H54 (cell line): ENCODE measurements at regions not wholly inside any gene's neighbourhood (a gene's known extent, or its start where the extent isn't known, plus 50 kb on each side); places are given as distances from the start of the nearest gene placed in this dataset.

Source experiments
- DNase-seq: peaks from one replicate; pipeline ENCODE4 v3.0.0; 2011; ENCODE audit warnings: low spot score, mixed read lengths; ENCODE audit not compliant: insufficient read length
- FAIRE-seq: peaks from 3 replicates; lab custom pipeline; 2011; peaks lifted over from hg19 to GRCh38; lab: Jason Lieb, UNC
- POLR2A ChIP-seq: IDR thresholded peaks from 2 replicates; pipeline ENCODE4 v1.6.1; 2011; ENCODE audit warnings: low read depth, mild to moderate bottlenecking, low read length

DNA sequence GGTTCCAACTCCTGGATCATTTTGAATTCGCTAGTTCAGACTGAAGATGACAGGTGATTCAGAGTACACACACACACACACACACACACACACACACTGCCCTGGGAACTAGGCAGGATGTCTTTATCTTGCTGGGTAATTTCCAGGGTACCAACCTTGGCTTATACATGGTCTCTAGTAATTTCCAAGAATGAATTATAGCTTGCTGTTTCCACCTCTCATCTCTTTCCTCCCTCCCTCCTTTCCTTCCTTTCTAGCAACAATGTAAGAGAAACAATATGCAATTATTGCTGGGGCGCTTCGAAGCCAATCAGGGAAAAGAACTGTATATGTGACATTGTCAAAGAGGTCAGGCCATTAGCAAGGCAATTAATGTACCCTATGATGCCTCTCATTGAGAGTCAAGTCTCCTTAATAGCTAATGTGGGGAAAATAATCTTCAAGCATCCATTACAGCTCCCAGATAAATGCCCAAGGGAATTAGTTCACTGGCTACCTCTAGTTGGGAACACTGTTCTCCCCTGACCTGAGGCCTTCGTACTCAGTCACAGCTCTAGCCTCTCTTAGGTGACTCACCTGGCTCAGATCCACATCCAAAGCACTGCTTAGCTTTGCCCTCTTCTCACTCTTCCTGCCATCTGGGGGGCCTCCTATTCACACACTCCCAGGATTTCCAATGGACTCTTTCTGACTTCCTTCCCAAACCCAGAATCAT, 311.5 kb downstream of the PPP1R2C start:
- DNase-seq (no peak), FAIRE-seq (no peak)
- no peak for TF ChIP-seq POLR2A

DNA sequence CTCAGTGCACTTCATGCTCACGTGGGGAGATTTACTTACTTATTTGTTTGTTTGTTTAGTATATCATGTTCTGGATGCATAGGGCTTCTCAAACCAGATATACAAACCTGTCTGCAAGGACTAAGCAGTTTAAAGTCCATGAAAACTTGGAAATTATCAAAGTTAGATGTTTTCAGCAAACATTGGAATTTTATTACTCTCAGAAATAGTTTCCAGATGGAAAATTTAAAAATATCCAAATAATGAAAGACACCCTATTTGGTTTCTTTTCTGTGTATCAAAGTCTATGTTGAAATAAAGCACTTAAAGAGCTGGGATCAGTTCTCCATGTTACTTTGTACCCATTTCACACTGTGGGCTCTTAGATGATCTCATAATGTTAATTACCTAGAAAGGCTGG, 312.1 kb downstream of the PPP1R2C start:
- DNase-seq (no peak), FAIRE-seq (no peak)
- TF ChIP-seq POLR2A, result no peak

DNA sequence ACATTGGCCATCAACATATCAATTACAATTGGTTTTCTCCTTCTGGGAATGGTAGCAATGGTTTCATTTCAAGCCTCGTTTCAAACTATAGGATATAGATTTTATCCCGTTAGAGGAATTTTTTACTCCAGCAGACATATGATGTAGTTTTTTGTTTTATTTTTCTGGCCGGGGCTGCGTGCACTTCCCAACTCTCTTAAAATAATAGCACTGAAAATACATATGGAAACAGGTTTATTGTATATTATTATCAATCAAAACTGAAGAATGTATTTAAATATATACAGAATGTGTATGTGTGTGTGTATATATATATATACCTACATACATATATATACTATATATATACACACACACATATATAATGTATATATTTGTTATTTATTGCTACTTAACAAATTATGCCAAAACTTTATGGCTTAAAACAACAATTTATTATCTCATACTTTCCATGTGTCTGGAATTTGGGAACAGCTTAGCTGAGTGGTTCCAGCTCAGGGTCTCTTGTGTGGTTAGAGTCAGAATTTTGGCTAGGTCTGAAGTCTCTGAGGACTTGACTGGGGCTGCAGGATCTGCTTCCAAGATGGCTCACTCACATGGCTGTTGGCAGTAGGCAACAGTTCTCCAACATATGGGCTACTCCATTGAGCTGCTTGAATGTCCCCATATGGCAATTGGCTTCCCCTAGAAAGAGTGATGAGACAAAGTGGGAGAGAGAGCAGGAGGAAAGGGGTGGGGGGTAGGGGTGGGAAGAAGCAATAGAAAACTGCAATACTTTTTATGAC, 314.1 kb downstream of the PPP1R2C start:
- no peak for TF ChIP-seq POLR2A
- no peak for DNase-seq
- no peak for FAIRE-seq

DNA sequence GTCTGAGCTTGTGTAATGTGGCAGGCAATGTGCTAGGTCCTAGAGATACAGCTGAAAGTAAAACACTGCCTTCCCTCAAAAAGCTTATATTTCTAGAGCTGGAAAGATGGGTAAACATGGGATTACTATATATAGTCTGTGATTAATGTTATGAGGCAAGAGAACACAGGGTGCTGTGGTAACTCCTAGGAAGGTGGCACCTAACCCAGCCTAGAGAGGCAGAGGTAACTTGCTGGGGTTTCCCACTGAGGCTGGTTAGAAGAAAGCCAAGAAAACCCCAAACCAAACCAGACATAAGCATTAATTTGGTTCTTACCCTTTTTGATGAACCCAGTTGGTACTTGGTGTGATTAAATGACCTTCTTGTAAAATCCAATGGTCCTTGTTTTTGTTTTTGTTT, 315.0 kb downstream of the PPP1R2C start:
- no peak for TF ChIP-seq POLR2A
- DNase-seq (no peak), FAIRE-seq (no peak)

DNA sequence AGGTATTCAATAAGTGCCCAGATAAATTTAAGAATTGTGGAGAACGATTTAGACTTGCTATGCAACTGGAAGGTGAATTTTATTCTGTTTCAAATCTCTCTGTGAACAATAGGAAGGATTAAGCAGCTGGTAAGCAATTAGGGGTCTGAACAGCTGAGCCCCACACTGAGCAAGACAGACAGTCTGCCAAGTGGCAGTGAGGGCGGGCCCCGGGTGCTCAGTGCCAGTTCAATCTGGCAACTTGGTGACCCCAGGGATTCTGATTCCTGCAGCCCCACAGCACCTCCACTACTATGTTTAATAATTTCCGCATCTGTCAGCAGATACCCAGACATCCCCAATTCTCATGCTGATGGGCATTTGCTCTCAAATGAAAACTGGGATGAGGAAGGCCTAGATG, 317.3 kb downstream of the PPP1R2C start:
- no peak for TF ChIP-seq POLR2A
- DNase-seq, result no peak
- no peak for FAIRE-seq

DNA sequence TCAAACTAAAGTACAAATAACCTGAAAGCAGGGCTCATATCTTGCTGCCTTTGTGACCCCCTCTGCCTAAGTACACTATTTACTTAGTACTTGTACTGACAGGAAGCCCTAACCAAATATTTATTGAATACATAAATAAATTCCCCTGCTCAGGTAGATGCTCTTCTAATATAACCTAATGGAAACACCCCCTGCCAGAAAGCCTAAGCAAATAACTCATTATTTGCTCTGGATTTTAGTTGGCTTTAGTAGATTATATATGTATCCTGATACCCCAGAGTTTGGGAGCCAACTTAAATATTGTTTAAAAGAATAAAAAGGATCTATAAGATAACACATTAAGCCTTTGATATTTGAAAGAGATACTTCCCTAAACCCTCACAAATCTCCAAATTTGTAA, 318.2 kb downstream of the PPP1R2C start:
- no peak for TF ChIP-seq POLR2A
- FAIRE-seq, result no peak
- no peak for DNase-seq

DNA sequence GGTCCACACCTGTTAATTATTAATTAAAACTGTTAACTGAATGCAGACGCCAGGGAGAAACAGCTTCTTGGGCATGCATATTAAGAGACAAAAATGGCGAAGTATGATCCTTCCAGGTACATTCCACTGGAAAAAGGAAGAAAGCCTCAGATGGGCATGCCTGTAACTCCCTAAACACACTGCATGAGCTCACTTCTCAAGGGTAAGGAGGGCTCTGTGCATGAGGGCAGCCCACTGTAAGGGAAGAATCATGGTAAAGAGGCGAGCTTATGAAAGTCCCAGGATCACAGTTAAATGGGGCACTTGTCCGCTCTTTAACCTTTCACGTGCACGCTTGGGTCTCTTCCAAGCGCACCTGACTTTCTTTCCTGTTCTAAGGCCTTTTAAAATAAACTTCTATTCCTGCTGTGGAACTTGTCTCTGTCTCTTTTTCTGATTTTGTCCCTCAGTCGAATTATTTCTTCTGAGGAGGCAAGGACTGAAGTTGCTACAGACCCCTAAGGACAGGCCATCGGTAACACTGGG, 321.7 kb downstream of the PPP1R2C start:
- no peak for TF ChIP-seq POLR2A
- no peak for FAIRE-seq
- no peak for DNase-seq

DNA sequence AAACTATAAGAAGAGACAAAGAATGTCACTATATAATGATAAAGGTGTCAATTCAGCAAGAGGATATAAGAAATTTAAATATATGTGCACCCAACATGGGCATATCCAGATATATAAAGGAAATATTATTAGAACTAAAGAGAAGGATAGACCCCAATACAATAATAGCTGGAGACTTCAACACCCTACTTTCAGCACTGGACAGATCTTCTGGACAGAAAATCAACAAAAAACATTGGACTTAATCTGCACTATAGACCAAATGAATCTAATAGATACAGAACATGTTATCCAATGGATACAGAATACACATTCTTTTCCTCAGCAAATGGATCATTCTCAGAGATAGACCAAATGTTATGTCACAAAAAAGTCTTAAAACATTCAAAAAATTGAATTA, 327.7 kb downstream of the PPP1R2C start:
- no peak for TF ChIP-seq POLR2A
- FAIRE-seq, result no peak
- no peak for DNase-seq

DNA sequence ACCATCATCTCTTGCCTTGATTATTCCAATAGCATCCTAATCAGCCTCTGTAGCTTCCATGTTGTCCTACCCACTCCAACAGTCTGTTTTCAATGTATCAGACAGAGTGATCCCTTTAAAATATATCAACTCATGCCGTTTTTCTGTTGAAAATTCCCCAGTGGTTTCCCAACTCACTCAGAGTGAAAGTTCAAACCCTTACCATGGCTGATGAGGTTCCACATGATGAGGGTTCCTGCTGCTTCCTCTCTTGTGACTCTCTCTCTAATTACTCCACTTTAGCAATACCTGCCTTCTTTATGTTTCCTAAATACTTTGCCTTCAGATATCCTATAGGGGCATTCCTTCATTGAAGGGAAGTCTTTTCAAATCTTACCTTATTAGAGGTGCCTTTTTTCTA, 334.7 kb downstream of the PPP1R2C start:
- DNase-seq, result no peak

DNA sequence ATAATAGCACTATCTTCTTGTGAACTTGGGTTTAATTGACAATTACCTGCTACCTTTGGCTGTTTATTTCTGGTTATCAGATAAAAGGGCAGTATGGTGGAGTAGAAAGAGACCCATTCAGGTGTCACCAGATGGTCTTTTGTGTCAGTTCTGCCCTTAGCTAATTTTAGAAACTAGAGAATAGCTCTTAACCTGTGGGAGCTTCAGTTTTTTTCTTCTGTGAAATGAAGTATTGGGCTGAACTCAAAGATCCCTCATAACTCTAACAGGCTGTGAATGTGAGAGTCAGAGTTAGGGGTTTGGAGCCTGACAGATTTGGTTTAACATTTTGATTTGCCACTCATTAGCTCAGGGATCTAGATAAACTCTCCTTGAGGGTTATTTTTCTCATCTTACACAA, 335.2 kb downstream of the PPP1R2C start:
- DNase-seq (no peak), FAIRE-seq (no peak)
- TF ChIP-seq POLR2A, result no peak

More for the DNA sequence above, 334.7 kb downstream of the PPP1R2C start:
- TF ChIP-seq POLR2A, result no peak
- no peak for FAIRE-seq

DNA sequence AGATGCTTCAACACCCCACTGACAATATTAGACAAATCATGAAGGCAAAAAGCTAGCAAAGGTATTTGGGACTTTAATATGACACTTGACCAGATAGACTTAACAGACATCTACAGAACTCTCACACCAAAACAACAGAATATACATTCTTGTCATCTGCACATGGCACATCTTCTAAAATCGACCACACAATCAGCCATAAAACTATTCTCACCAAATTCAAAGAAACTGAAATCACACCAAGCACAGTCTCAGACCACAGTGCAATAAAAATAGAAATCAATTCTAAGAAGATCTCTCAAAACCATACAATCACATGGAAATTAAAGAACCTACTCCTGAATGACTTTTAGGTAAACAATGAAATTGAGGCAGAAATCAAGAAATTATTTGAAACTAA, 340.8 kb downstream of the PPP1R2C start:
- DNase-seq, result no peak
- TF ChIP-seq POLR2A, result no peak
- FAIRE-seq, result no peak

DNA sequence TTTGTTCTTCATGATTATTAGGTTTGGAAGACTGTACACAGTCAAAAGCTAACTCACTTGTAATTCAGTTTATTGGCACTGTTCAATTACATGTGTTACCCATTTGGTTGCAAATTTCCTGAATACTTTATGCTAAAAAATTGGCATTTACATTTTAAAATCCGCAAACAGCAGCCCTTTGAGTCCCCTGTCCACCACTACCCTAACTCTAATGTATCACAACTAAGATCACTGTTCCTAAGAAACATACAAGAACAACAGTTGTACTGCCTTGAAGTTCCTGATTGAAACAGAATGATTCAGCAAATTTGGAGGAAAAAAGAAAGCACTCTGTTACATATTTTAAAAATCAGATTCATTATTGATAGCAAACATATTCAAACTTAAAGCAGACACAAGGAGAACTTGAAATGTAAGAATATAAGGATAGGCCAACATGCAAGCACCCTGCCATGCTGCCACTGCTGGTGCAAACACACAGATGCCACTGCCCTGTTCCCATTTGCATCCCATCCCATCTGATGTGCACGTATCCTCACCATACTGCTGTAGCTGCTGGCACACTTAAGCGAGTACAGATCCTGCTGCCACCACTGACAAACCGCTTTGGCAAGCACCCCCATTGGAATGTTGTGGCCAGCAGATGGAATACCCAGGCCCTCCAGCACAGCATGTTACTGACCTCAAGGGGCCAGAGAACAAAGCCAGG, 343.4 kb downstream of the PPP1R2C start:
- DNase-seq (no peak), FAIRE-seq (no peak)
- no peak for TF ChIP-seq POLR2A

DNA sequence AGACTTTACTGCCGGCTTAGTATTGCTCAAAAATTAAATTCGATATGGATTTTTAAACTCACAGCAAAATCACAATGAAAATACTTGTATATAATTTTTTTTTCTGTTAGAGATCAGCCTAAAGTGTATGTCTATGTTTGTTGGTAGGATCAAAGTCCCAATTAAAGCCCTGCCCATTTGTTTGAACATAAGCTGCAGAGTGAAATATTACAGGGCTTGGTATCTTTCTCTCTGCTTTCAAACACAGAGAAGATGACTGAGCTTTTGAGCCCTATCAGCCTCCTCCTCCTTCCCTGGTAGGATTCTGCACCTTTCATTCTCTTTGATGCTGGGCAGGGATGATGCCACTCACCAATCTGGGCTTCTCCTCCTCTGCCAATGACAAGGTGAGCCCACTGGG, 345.4 kb downstream of the PPP1R2C start:
- TF ChIP-seq POLR2A, result no peak
- DNase-seq, result no peak

DNA sequence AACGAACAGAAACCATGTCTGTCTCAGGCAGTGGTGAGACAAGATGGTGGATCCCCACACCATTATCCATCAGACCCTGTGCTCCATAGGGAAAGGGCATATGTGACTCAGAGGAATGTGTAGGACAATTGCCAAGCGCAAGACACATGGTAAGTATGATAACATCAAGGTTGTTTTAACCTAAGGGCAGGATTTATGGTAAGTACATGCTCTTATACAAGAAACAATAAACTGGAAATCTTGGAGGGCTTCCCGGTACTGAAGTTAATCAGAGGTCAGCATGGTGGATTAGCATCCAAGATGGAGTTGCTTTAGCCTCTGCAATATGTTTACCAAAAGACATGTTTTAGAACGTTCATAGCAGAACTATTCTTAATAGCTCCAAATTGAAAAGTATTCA, 355.0 kb downstream of the PPP1R2C start:
- no peak for TF ChIP-seq POLR2A
- no peak for DNase-seq
- no peak for FAIRE-seq

More for the DNA sequence above, 345.4 kb downstream of the PPP1R2C start:
- no peak for FAIRE-seq

DNA sequence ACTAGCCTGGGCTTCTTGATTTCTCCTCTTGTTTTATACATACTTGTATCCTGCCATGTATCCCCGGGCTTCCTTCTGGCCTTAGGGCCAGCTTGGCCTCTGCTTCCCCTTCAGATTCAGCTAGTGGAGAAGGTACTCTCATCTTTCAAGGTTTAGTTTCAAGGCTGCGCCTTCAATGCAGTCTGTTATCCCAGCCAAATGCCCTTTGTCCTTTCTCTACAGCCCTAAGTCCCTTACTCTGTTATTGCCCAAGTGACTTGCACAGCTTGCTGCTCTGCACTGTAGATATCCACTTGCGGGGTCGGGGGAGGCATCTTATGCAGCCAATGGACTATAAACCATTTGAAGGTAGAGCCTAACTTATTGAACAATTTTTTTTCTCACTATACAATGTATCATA, 357.5 kb downstream of the PPP1R2C start:
- DNase-seq, result no peak
- no peak for FAIRE-seq
- no peak for TF ChIP-seq POLR2A
